Liver (tissue), 8 donors: ENCODE measurements at regions not wholly inside any gene's neighbourhood (a gene's known extent, or its start where the extent isn't known, plus 50 kb on each side); places are given as distances from the start of the nearest gene placed in this dataset.

ENCODE experiments used
- DNase-seq: peaks from one replicate; pipeline ENCODE4 v3.0.0-alpha.2; 2017; ENCODE audit warnings: low spot score
- H3K27ac ChIP-seq, 2 donors: one replicate each; pipeline ENCODE4 v1.7.0; 2013; ENCODE audit warnings: inconsistent platforms in 2 of 2, low read length in 2 of 2, control low read depth in 1 of 2, low read depth in 1 of 2, mild to moderate bottlenecking in 1 of 2
- H3K27me3 ChIP-seq, 4 donors: one replicate each; pipeline versions ENCODE4 v1.6.1 to v1.7.0; 2013; ENCODE audit warnings: low read length in 3 of 4, inconsistent platforms in 1 of 4, mild to moderate bottlenecking in 1 of 4, moderate library complexity in 1 of 4; ENCODE audit not compliant: control insufficient read depth in 4 of 4, insufficient read depth in 4 of 4
- H3K36me3 ChIP-seq, 4 donors: one replicate each; pipeline versions ENCODE4 v1.6.1 to v1.7.0; 2013; ENCODE audit warnings: low read length in 3 of 4, mild to moderate bottlenecking in 3 of 4, low read depth in 1 of 4, moderate library complexity in 1 of 4; ENCODE audit not compliant: control insufficient read depth in 4 of 4, insufficient read depth in 3 of 4
- H3K4me1 ChIP-seq, 4 donors: one replicate each; pipeline versions ENCODE4 v1.6.1 to v1.7.0; 2013; ENCODE audit warnings: low read length in 3 of 4, mild to moderate bottlenecking in 3 of 4, moderate library complexity in 1 of 4; ENCODE audit not compliant: control insufficient read depth in 4 of 4, insufficient read depth in 4 of 4
- H3K4me3 ChIP-seq, 3 donors: one replicate each; pipeline versions ENCODE4 v1.6.1 to v1.7.0; 2013; ENCODE audit warnings: low read length in 3 of 3, control low read depth in 1 of 3, low read depth in 1 of 3, mild to moderate bottlenecking in 1 of 3
- H3K9ac ChIP-seq, 2 donors: one replicate each; pipeline ENCODE4 v1.7.0; 2013; ENCODE audit warnings: low read length in 2 of 2, mild to moderate bottlenecking in 2 of 2, moderate library complexity in 2 of 2, control low read depth in 1 of 2, low read depth in 1 of 2
- H3K9me3 ChIP-seq, 4 donors: one replicate each; pipeline versions ENCODE4 v1.6.1 to v1.7.0; 2013; ENCODE audit warnings: low read length in 3 of 4; ENCODE audit not compliant: control insufficient read depth in 4 of 4
- EGR1 ChIP-seq, 2 donors: IDR thresholded peaks; 2 replicates each; pipeline ENCODE4 v1.6.1; 2016 to 2018; ENCODE audit warnings: antibody characterized with exemption in 2 of 2, low read depth in 2 of 2
- FOXA1 ChIP-seq: IDR thresholded peaks from 2 replicates; pipeline ENCODE4 v1.6.1; 2016; ENCODE audit warnings: antibody characterized with exemption
- FOXA2 ChIP-seq: IDR thresholded peaks from 2 replicates; pipeline ENCODE4 v1.6.1; 2016; ENCODE audit warnings: antibody characterized with exemption
- HNF4G ChIP-seq: IDR thresholded peaks from 2 replicates; pipeline ENCODE4 v1.6.1; 2016; ENCODE audit warnings: antibody characterized with exemption
- JUND ChIP-seq, 2 donors: IDR thresholded peaks; 2 replicates each; pipeline ENCODE4 v1.6.1; 2016; ENCODE audit warnings: antibody characterized with exemption in 2 of 2
- NR2F2 ChIP-seq: IDR thresholded peaks from 2 replicates; pipeline ENCODE4 v1.6.1; 2016; ENCODE audit warnings: antibody characterized with exemption
- RAD21 ChIP-seq, 2 donors: IDR thresholded peaks; 2 replicates each; pipeline ENCODE4 v1.6.1; 2016; ENCODE audit warnings: antibody characterized with exemption in 2 of 2, mild to moderate bottlenecking in 2 of 2
- RXRA ChIP-seq, 2 donors: IDR thresholded peaks; 2 replicates each; pipeline ENCODE4 v1.6.1; 2017 to 2018; ENCODE audit warnings: antibody characterized with exemption in 2 of 2, mild to moderate bottlenecking in 1 of 2
- SP1 ChIP-seq: IDR thresholded peaks from 2 replicates; pipeline ENCODE4 v1.6.1; 2018; ENCODE audit warnings: antibody characterized with exemption, mild to moderate bottlenecking
- TAF1 ChIP-seq: conservative IDR thresholded peaks from 2 replicates; pipeline ENCODE4 v1.6.1; 2016; ENCODE audit warnings: antibody characterized with exemption, mild to moderate bottlenecking
- WGBS: extraction: QIAGEN DNeasy Blood & Tissue Kit; methylation state at CpG from one replicate; pipeline ENCODE4 v1.1.7; 2013; 5-methylcytosine and 5-hydroxymethylcytosine counted together
- TF ChIP-seq, protein P1 (sequence below): fragments of 150-350 bp; IDR thresholded peaks from 2 replicates; pipeline ENCODE4 v1.5.1; 2017; ENCODE audit warnings: improper control_type of control experiment, low read depth, low read length; ENCODE audit not compliant: missing input control
- TF ChIP-seq, protein P2 (sequence below): IDR thresholded peaks from 2 replicates; pipeline ENCODE4 v1.6.1; 2016; ENCODE audit warnings: antibody characterized with exemption
- TF ChIP-seq, protein P3 (sequence below): IDR thresholded peaks from 2 replicates; pipeline ENCODE4 v1.6.1; 2016; ENCODE audit warnings: antibody characterized with exemption, mild to moderate bottlenecking
- donor health status: healthy.
- donor health status: healthy.
- donor health status: healthy.
- donor health status: healthy.
- donor health status: healthy.

DNA sequence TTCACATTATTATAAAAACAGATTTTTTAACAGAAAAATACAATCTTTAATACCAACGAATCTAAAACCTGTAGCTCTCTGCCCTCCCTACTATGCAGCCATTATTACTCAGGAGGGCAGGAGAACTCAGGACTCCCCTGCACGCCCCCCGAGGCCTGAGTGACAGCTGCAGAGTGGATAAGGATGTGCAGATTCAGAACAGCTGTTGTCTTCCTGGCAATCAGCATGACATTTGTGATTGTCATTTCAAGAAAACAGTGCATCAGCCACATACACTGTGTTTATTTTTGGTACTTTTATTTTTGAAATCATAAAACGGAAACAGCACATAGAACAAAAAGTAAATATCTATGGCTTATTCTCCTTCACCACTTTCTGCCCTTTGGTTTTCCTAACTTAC lies 450.8 kb downstream of the OCA2 start:
- Histone ChIP-seq H3K9me3 (peaks cover 0 to 3% (median 0%) of the 10 kb centered on the region in 4 donors), H3K4me1 (no peaks in the 10 kb centered on the region), H3K36me3 (no peaks in the 10 kb centered on the region), H3K4me3 (no peak overlapping the region), H3K9ac (no peak overlapping the region), H3K27me3 (no peaks in the 10 kb centered on the region), H3K27ac (no peak overlapping the region)
- no peak for DNase-seq
- TF ChIP-seq SP1 (no peak), RXRA (IDR thresholded peaks at IDR 0.05) (no peak), FOXA2 (no peak), HNF4G (no peak), NR2F2 (no peak), RAD21 (IDR thresholded peaks at IDR 0.05) (no peak), TAF1 (no peak), JUND (IDR thresholded peaks at IDR 0.05) (no peak), FOXA1 (no peak), EGR1 (IDR thresholded peaks at IDR 0.05; ENCODE audit: low read depth in 2 of 2) (no peak)
- TF ChIP-seq, protein P1, sequence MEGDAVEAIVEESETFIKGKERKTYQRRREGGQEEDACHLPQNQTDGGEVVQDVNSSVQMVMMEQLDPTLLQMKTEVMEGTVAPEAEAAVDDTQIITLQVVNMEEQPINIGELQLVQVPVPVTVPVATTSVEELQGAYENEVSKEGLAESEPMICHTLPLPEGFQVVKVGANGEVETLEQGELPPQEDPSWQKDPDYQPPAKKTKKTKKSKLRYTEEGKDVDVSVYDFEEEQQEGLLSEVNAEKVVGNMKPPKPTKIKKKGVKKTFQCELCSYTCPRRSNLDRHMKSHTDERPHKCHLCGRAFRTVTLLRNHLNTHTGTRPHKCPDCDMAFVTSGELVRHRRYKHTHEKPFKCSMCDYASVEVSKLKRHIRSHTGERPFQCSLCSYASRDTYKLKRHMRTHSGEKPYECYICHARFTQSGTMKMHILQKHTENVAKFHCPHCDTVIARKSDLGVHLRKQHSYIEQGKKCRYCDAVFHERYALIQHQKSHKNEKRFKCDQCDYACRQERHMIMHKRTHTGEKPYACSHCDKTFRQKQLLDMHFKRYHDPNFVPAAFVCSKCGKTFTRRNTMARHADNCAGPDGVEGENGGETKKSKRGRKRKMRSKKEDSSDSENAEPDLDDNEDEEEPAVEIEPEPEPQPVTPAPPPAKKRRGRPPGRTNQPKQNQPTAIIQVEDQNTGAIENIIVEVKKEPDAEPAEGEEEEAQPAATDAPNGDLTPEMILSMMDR, result no peak
- TF ChIP-seq, protein P2, sequence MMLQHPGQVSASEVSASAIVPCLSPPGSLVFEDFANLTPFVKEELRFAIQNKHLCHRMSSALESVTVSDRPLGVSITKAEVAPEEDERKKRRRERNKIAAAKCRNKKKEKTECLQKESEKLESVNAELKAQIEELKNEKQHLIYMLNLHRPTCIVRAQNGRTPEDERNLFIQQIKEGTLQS, result no peak
- WGBS, result 56% methylated on average over 4 of the region's 4 CpGs

DNA sequence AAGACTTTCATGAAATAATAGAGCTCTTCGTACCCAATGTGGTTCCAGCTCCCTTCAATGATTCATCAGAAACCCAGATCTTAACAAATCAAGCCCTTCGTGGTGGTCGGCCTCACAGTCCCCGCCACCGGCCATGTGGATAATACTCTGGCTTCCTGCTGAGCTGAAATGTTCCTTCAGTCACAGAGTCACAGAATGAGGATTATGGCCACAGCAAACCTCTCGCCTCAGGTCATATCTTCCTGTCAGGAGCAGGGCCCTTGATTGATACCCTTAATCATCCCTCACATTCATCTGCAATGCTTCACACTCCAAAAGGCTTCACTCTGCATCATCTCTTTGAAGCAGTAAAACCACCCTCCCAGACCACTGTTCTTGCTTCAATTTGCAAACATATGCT lies 452.6 kb downstream of the OCA2 start:
- 52% methylated on average over 6 of the region's 6 CpGs for WGBS
- H3K36me3 ChIP-seq, result no peaks in the 10 kb centered on the region
- H3K9me3 ChIP-seq, result peaks cover 0 to 3% (median 0%) of the 10 kb centered on the region in 4 donors

DNA sequence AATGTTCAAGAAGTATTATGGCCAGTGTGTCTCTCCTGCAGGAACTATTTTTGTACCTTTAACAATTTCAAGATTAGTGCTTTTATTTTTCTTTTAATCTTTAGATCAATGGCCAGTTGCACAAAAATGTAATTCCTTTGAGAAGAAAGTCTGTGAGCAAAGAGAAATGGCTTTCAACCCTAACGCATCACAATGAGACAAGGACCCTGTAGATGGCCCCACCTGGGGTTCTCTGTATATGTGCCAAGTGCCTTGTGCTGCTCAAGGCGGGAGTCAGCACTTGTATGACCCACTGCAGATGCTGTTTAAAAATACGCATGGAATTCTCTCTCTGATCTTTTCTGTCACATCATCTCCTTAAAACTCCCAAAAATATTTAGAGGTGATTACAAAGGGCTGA lies 453.4 kb downstream of the OCA2 start:
- Histone ChIP-seq H3K4me1 (no peaks in the 10 kb centered on the region), H3K4me3 (no peak overlapping the region), H3K36me3 (no peaks in the 10 kb centered on the region), H3K27ac (no peak overlapping the region), H3K27me3 (no peaks in the 10 kb centered on the region), H3K9me3 (peaks cover 0 to 3% (median 0%) of the 10 kb centered on the region in 4 donors), H3K9ac (no peak overlapping the region)
- 78% methylated on average over 3 of the region's 3 CpGs for WGBS
- TF ChIP-seq, protein P3, sequence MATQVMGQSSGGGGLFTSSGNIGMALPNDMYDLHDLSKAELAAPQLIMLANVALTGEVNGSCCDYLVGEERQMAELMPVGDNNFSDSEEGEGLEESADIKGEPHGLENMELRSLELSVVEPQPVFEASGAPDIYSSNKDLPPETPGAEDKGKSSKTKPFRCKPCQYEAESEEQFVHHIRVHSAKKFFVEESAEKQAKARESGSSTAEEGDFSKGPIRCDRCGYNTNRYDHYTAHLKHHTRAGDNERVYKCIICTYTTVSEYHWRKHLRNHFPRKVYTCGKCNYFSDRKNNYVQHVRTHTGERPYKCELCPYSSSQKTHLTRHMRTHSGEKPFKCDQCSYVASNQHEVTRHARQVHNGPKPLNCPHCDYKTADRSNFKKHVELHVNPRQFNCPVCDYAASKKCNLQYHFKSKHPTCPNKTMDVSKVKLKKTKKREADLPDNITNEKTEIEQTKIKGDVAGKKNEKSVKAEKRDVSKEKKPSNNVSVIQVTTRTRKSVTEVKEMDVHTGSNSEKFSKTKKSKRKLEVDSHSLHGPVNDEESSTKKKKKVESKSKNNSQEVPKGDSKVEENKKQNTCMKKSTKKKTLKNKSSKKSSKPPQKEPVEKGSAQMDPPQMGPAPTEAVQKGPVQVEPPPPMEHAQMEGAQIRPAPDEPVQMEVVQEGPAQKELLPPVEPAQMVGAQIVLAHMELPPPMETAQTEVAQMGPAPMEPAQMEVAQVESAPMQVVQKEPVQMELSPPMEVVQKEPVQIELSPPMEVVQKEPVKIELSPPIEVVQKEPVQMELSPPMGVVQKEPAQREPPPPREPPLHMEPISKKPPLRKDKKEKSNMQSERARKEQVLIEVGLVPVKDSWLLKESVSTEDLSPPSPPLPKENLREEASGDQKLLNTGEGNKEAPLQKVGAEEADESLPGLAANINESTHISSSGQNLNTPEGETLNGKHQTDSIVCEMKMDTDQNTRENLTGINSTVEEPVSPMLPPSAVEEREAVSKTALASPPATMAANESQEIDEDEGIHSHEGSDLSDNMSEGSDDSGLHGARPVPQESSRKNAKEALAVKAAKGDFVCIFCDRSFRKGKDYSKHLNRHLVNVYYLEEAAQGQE, result no peak
- DNase-seq, result no peak

More for the DNA sequence above, 452.6 kb downstream of the OCA2 start:
- no peak overlapping the region for H3K4me3 ChIP-seq
- TF ChIP-seq NR2F2, result no peak
- TF ChIP-seq, protein P2, result no peak
- TF ChIP-seq JUND (IDR thresholded peaks at IDR 0.05), result no peak
- no peak for TF ChIP-seq RXRA (IDR thresholded peaks at IDR 0.05)
- TF ChIP-seq, protein P1, result no peak
- no peaks in the 10 kb centered on the region for H3K4me1 ChIP-seq
- H3K9ac ChIP-seq, result no peak overlapping the region
- DNase-seq, result no peak
- no peaks in the 10 kb centered on the region for H3K27me3 ChIP-seq
- H3K27ac ChIP-seq, result no peak overlapping the region
